CD4-positive, alpha-beta T cell treated with Interleukin-2 at 100 ng/mL for 4 hours (primary cell): ENCODE measurements at regions not wholly inside any gene's neighbourhood (a gene's known extent, or its start where the extent isn't known, plus 50 kb on each side); places are given as distances from the start of the nearest gene placed in this dataset.

Experiments used
- DNase-seq: peaks from one replicate; pipeline ENCODE4 v3.0.0-alpha.2; 2020; ENCODE audit warnings: low spot score

DNA sequence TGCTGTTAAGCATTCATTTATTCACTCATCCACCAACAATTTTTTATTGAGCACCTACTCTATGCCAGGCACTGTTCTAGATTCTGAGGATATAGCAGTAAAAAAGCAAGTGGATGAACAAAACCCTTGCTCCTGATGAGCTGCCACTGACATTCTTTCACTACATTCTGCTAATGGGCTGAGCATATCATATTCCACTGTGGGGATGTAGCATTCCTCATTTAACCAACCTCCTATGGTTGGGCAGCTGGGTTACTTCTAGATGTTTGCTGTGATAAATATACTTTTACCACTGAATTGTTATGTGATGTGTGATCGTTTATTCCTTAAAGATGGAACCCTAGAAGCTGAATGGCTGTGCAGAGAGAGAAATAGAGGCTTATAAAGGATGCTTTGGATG, 176.9 kb downstream of the MN1 start:
- no peak for DNase-seq

- DNase-seq: no peak
These were observed 175.5 kb downstream of the MN1 start for GRCh38 chr22:27625769-27626674.

DNA sequence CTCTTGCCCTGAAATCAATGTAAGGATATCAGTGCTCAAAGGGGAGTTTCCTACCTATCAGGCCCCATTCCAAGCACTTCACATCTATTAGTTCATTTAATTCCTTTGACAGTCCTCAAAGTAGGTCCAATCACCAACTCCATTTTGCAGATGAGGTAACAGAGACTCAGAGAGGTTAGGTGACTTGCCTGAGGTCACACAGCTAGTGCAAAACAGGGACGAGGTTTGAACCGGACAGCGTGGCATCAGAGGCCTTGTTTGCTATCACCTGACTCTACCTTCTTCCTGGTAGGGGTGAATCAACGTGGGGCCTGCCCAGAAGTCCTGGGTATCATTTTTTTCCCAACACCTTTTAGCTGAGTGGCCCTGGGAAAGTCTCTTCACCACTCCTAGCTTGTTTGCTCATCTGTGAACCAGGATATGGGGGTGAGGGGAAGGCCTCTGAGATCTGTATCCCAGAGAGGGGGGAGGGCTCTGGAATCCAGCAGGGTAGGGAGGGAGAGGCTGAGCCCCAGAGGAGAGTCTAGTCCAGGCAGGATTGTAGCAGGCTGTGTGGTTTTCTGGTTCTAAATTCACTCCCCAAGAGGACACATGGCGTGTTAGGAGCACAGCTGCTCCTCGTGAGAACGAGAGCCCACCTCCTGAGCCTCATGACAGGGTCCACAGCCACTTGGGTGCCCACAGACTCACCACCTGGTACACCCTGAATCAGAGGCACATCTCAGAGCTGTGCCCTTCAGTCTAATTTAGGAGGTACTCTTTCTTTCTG, 174.7 kb downstream of the MN1 start:
- no peak for DNase-seq

DNA sequence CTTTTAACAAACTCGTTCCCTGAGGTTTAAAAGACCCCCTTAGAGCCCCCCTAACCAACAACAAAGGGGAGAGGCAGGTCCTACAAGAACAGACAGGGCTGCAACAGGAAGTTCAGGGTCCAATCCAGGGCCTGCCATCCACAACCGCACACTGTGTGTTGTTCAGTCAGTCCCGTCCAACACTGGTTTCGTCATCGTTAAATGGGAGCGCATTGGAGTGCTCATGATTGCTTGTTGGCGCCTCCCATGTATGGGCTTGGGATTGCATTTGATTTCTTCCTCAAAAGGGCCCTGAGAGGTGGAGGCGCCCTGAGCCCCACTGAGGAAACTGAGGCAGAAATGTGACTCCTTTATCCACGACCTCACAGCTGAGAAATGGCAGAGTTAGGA, 174.1 kb downstream of the MN1 start:
- no peak for DNase-seq

GRCh38 chr22:27627901-27628300, 173.7 kb downstream of the MN1 start:
- DNase-seq: no peak

DNA sequence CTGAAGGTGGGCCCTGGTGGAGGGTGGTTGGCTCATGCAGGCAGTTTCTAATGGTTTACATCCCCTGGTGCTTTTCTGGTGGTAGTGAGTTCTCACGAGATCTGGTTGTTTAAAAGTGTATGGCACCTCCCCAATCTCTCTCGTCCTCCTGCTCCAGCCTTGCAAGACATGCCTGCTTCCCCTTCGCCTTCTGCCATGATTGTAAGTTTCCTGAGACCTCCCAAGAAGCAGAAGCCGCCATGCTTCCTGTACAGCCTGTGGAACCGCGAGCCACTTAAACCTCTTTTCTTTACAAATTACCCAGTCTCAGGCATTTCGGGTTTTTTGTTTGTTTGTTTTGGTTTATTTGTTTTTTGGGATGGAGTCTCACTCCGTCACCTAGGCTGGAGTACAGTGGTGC, 173.2 kb downstream of the MN1 start:
- no peak for DNase-seq

- DNase-seq: no peak
These were observed 172.5 kb downstream of the MN1 start for GRCh38 chr22:27628891-27629631.

DNA sequence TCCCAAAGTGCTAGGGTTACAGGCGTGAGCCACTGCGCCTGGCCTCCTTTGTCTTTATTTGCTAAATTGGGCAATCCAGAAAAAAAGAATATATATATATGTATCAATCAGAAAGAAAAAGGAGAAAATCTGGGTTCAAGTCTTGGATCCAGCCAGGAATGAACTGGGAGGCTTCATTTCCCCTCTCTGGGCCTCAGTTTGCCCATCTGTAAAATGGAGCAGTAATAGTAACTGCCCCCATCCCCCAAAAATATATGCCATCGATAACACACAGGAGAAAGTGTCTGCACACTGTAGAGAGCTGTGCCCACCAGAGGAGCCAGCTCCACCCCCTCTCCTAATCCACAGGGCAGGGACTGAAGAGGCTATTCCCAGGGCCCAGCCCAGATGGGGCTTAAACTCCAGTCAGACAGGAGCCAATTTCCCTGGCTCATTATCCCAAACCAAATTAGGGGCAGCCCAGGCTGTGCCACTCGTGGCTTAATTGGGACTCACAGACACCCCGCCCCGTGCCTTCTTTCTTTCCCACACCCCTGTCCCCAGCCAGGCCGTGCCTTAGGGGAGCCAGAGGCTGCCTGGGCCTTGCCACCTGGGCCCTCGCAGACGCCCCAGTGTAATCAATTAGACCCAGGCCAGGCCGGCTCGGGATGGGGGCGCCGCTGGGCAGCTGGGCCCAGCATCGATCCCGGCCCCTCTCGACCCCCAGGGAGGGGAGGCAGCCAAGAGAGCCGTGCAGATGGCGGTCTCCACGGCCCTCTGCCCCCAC, 171.5 kb downstream of the MN1 start:
- DNase-seq: no peak

DNA sequence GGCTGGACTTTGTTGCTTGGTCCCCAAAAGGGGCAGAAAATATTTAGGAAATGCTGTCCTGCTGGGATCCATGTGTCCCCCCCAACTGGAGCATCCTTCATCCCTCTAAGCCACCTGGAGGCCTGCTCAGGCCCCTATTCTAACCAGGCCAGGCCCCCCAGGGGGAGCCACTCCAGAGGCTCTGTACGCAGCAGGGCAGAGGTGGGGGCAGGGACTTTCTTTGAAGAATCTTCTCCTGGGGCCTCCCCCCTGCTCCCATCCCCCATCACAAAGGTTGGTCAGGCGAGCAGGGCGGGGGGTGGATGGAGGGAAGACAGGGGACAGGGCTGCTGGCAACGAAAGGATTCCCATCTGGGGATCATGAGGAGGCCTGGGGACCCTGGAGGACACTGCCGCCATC, 170.8 kb downstream of the MN1 start:
- DNase-seq: no peak

DNA sequence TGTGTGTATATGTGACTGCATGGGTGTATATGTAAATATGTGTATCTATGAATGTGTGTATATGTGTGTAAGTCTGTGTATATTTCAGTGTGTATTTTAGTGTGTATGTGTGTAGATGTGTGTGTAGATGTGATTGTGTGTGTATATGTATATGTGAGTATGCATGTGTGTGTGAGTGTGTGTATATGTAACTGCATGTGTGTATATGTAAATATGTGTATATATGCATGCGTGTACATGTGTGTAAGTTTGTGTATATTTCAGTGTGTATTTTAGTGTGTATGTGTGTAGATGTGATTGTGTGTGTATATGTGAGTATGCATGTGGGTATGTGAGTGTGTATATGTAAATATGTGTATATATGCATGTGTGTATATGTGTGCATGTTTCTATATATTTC, 169.9 kb downstream of the MN1 start:
- no peak for DNase-seq

DNA sequence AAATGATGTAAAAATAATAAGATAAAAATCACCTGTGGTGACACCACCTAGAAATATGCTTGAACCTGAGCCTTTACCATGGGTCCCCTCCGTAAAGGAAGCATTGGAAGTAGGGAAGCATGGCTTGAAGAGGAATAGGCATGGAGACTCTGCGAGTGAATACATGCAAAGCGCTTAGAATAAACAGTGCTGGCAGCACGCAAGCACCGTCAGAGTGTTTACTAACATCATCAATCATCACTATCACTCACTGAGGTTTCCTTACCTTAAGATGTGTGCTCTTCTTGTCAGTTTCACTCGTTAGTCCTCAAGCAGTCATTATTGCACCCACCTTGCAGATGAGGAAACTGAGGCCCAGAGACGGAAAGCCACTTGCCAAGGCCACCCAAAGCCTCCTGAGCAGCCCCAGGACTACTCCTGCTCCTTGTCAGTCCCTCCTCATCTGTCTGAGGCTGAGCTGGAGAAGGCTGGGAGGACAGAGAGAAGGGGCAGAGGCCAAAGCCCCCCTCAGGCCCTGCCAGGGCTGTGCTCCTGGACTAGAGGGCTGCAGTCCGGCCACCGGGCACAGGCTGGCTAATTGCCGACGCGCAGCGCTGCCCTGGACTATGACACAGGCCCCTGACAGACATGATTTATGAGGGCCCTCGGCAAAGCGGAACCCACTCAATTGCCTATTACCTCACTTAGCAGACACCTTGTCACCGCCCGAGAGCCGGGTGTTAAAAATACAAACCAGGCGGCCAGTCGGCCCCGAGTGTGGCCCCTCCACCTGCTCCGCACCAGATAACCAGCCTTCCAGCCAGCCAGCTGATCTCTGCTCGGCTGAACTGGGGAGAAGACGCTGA, 168.9 kb downstream of the MN1 start:
- no peak for DNase-seq

DNA sequence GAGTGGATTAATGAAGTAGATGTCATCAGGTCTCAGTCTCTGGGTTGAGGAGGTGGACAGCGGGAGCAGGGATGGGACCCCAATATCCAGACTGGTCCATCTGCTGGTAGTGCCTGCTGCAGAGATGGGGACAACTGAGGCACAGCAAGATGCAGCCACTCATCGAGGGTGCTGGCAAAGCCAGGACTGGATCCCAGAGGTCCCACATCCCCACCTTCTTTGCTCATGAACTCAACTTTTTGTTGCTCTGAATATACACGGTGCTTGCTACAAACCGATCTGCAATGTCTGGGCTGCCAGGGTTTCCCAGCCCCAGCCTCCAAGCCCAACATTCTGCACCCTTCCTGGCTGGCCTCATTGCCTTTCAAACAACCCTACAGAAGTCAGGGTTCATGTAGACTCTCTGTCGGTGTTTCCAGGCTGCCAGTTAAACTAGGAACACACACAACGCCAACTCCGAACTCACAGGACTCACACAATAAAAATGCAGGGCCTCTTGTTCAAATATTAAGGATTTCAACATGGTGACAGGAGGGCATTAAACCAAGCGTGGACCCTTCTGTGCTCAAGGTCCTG, 168.2 kb downstream of the MN1 start:
- no peak for DNase-seq

- no peak for DNase-seq
These were observed 167.4 kb downstream of the MN1 start for GRCh38 chr22:27634043-27634740.

- DNase-seq: no peak
These were observed 166.1 kb downstream of the MN1 start for GRCh38 chr22:27635435-27635834.

DNA sequence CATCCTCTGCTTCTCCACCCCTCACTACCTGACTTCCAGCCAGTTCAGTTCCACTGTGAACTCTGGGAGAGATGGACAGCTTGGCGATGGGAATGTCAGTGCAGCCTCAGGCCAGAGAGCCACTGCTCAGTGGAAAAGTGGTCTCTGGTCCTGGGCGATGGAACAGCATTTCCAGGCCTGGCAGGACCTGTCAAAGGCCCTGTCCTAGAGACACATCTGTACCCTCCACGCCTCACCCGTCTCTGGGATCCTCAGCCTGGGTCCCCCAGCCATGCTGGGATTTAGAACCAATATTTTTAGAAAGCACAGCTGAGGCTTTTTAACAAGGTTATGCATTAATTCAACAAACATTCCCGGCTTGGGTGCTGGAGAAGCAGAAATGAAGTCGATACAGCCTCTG, 165.7 kb downstream of the MN1 start:
- DNase-seq: no peak

GRCh38 chr22:27636716-27637508, 164.6 kb downstream of the MN1 start:
- DNase-seq: no peak

DNA sequence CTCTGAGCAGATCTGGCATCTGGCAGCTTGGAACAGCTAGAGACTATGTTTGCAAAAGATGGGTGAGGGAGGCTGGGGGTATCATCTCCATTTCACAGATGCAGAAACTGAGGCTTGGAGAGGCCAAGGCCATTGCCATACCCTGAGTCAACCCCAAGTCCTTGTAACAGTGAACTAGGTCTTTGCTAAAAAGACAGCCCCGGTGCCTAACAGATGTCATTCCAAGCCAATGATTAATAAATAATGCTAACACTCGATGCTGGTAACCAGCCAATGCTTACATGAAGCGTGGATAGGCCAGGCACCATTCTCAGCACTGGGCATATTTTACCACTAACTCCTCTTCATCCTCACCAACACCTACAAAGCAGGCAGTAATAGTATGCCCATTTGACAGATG, 164.0 kb downstream of the MN1 start:
- DNase-seq: no peak

DNA sequence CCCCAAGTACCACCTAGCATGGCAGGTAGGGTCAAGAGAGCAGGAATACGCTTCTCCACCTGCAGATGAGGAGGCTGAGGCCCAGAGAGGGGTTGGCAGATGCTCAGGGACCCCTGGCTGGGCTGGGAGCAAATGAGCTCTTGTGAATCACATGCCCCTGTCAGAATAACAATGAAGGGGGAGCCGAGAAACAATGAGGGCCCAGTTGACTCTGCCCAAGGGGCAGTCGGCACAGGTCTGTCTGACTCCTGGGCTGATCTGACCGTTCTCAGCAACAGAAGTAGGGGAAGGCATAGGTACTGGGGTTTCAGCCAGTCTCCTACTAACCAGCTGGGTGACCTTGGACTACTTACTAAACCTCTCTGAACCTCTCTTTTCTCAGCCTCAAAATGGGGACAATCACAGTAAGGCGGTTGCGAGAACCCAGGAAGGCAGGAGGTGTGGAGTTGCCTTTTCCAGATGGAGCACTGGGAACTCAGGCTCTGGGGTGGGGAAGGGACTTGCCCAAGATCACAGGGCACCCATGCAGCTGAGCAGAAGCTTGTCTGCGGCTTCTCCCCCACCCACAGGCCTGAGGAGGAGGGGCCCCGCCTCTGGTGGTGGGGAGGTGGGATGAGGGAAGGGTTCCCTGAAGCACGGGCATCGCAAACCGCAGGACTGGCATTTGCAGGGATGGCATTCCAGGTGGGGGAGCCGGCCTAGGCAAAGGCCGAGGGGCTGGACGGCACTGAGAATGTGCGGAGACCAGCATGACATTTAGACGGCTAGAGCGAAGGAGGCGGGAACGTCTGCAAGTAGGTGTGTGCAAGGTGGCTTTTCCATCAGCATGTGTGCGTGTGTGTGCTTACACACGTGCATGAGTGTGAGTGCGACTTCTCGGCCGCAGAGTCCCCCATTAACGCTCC, 163.0 kb downstream of the MN1 start:
- DNase-seq: no peak
